Keratinocyte (primary cell): ENCODE measurements at regions not wholly inside any gene's neighbourhood (a gene's known extent, or its start where the extent isn't known, plus 50 kb on each side); places are given as distances from the start of the nearest gene placed in this dataset.

Experiments used
- EZH2 ChIP-seq: IDR thresholded peaks from one replicate; pipeline ENCODE4 v1.6.1; 2012; ENCODE audit warnings: inconsistent platforms, mild to moderate bottlenecking, low read length, moderate library complexity
- TF ChIP-seq, protein P1 (sequence below), 3 experiments: IDR thresholded peaks in 1 of 3; conservative IDR thresholded peaks in 1 of 3; optimal IDR thresholded peaks in 1 of 3; 2 replicates in 2 of 3; 3 replicates in 1 of 3; pipeline versions ENCODE3 to v1.5.1; 2011; ENCODE audit warnings: low read length in 3 of 3, mild to moderate bottlenecking in 3 of 3, moderate library complexity in 2 of 3, control low read depth in 1 of 3, inconsistent platforms in 1 of 3; ENCODE audit not compliant: insufficient read depth in 2 of 3; ENCODE audit errors: extremely low read depth in 1 of 3

DNA sequence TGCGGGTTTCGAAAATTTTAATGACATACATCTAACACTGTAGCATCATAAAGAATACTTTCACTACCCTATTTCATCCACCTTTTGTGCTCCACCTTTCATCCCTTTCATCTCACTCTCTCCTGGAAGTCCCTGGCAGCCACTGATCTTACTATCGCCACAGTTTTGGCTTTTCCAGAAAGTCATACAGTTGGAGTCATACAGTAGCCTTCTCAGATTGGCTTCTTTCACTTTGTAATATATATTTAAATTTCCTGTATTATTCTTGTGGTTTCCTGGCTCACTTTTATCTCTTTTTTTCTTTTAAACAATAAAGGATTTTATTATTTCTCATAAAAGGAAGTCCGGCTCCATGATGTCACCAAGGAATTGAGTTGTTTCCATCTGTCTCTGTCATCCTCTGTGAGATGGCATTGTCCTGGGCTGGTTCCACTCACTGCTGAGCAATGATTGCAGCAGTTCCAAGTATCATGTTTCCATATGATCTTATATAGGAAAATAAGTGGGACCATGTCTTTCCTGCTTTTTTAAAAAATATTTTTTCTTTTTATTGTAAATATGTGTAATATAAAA is 626.3 kb downstream of the POM121L12 start:
- TF ChIP-seq, protein P1, sequence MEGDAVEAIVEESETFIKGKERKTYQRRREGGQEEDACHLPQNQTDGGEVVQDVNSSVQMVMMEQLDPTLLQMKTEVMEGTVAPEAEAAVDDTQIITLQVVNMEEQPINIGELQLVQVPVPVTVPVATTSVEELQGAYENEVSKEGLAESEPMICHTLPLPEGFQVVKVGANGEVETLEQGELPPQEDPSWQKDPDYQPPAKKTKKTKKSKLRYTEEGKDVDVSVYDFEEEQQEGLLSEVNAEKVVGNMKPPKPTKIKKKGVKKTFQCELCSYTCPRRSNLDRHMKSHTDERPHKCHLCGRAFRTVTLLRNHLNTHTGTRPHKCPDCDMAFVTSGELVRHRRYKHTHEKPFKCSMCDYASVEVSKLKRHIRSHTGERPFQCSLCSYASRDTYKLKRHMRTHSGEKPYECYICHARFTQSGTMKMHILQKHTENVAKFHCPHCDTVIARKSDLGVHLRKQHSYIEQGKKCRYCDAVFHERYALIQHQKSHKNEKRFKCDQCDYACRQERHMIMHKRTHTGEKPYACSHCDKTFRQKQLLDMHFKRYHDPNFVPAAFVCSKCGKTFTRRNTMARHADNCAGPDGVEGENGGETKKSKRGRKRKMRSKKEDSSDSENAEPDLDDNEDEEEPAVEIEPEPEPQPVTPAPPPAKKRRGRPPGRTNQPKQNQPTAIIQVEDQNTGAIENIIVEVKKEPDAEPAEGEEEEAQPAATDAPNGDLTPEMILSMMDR (optimal IDR thresholded peaks at IDR 0.05 in 1 of 3, IDR thresholded peaks at IDR 0.05 in 1 of 3, conservative IDR thresholded peaks at IDR 0.05 in 1 of 3; ENCODE audit: extremely low read depth in 1 of 3, insufficient read depth in 2 of 3, low read length in 3 of 3): no peak
- no peak for TF ChIP-seq EZH2
